Breast epithelium (tissue), 4 donors: ENCODE measurements at regions not wholly inside any gene's neighbourhood (a gene's known extent, or its start where the extent isn't known, plus 50 kb on each side); places are given as distances from the start of the nearest gene placed in this dataset.

Source experiments
- DNase-seq, 2 donors: peaks; one replicate each; pipeline ENCODE4 v3.0.0-alpha.2; 2019; ENCODE audit warnings: low spot score in 2 of 2
- H3K27ac ChIP-seq, 2 donors: fragments of 200-600 bp; sonication (generic) in 1 of 2; one replicate each; pipeline ENCODE4 v1.5.1; 2016 to 2019; ENCODE audit warnings: mild to moderate bottlenecking in 1 of 2
- H3K27me3 ChIP-seq, 2 donors: fragments of 200-600 bp; sonication (generic) in 1 of 2; one replicate each; pipeline versions ENCODE4 v1.5.1 to v1.6.0; 2017 to 2019; ENCODE audit warnings: control low read depth in 1 of 2, mild to moderate bottlenecking in 1 of 2
- H3K36me3 ChIP-seq: fragments of 200-600 bp; one replicate; pipeline ENCODE4 v1.5.1; 2019
- H3K4me1 ChIP-seq, 2 donors: fragments of 200-600 bp; sonication (generic); one replicate each; pipeline ENCODE4 v1.5.1; 2016 to 2019; ENCODE audit warnings: control low read depth in 1 of 2
- H3K4me3 ChIP-seq, 3 donors: fragments of 200-600 bp; sonication (generic); 1 replicate in 2 of 3; 2 replicates in 1 of 3; pipeline ENCODE4 v1.5.1; 2016 to 2019; ENCODE audit warnings: mild to moderate bottlenecking in 3 of 3, moderate library complexity in 2 of 3
- H3K9me3 ChIP-seq, 2 donors: fragments of 200-600 bp; sonication (generic) in 1 of 2; one replicate each; pipeline ENCODE4 v1.5.1; 2016 to 2019; ENCODE audit warnings: control low read depth in 1 of 2
- POLR2A ChIP-seq: fragments of 450-650 bp; IDR thresholded peaks from one replicate; pipeline ENCODE4 v1.6.1; 2016; ENCODE audit warnings: antibody characterized with exemption, mild to moderate bottlenecking, moderate library complexity
- POLR2AphosphoS5 ChIP-seq, 3 donors: sonication (generic); formaldehyde crosslinking; IDR thresholded peaks; one replicate each; pipeline ENCODE4 v1.6.1; 2017; ENCODE audit warnings: antibody characterized with exemption in 3 of 3
- intact Hi-C: fragments of 100-400 bp; cut with DNase I; formaldehyde crosslinking; loops from one replicate; pipeline ENCODE4 v1.15.1; 2023; ENCODE audit warnings: low total_unique reads
- TF ChIP-seq, protein P1 (sequence below), 3 donors: fragments of 450-650 bp; IDR thresholded peaks; one replicate each; pipeline ENCODE4 v1.5.1; 2016 to 2017; ENCODE audit warnings: antibody characterized with exemption in 3 of 3, mild to moderate bottlenecking in 3 of 3, moderate library complexity in 3 of 3

DNA sequence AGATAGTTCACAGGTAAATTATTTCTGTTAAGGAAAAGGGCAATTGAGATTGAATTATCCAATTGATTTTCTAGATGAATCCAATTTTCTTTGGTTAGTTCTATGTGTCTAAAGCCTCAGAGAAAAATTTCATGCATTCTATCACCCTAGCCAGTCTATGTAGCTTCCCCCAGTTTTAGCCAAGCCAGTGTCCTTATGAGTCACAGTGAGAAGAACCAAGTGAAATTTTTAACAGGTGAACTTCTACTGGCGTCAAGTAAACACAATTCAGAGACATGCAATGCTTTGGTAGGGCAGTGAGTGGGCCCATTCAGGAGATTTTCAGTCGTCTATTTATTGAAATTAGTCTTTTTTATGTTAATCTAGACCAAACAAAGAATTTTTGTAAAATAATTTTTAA lies 1077.4 kb upstream of the ARRDC3 start:
- intact Hi-C loops = no loop called here
- Histone ChIP-seq H3K4me1 (no peaks in the 10 kb centered on the region), H3K9me3 (no peaks in the 10 kb centered on the region), H3K36me3 (no peaks in the 10 kb centered on the region), H3K27ac (no peak overlapping the region), H3K27me3 (no peaks in the 10 kb centered on the region), H3K4me3 (no peak overlapping the region)
- TF ChIP-seq POLR2AphosphoS5 (IDR thresholded peaks at IDR 0.05) = no peak
- TF ChIP-seq, protein P1, sequence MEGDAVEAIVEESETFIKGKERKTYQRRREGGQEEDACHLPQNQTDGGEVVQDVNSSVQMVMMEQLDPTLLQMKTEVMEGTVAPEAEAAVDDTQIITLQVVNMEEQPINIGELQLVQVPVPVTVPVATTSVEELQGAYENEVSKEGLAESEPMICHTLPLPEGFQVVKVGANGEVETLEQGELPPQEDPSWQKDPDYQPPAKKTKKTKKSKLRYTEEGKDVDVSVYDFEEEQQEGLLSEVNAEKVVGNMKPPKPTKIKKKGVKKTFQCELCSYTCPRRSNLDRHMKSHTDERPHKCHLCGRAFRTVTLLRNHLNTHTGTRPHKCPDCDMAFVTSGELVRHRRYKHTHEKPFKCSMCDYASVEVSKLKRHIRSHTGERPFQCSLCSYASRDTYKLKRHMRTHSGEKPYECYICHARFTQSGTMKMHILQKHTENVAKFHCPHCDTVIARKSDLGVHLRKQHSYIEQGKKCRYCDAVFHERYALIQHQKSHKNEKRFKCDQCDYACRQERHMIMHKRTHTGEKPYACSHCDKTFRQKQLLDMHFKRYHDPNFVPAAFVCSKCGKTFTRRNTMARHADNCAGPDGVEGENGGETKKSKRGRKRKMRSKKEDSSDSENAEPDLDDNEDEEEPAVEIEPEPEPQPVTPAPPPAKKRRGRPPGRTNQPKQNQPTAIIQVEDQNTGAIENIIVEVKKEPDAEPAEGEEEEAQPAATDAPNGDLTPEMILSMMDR (IDR thresholded peaks at IDR 0.05) = no peak
- no peak for TF ChIP-seq POLR2A
- no peak for DNase-seq

DNA sequence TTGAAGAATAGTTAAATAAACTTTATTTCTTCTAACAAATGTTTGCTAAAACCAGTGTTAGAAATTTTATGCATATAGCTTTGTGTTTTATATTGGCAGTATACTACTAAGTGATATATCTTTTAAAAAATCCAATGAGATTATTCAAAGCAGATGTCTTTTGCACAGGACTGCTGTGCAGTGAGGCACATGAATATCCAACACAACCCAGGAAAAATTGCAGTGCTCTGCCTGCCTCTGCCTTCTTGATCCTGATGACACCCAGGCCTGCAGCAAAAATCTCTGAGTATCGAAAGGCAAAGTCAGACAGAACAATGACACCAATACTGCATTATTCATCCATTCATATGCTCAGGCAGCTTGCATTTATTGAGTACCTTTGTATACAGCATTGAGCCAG lies 1076.5 kb upstream of the ARRDC3 start:
- H3K9me3 ChIP-seq = no peaks in the 10 kb centered on the region
- H3K27ac ChIP-seq = no peak overlapping the region
- DNase-seq = no peak
- no peaks in the 10 kb centered on the region for H3K36me3 ChIP-seq
- no peaks in the 10 kb centered on the region for H3K4me1 ChIP-seq
- no peak overlapping the region for H3K4me3 ChIP-seq
- TF ChIP-seq POLR2AphosphoS5 (IDR thresholded peaks at IDR 0.05) (no peak), POLR2A (no peak)
- TF ChIP-seq, protein P1 (IDR thresholded peaks at IDR 0.05) = no peak
- no peaks in the 10 kb centered on the region for H3K27me3 ChIP-seq
- intact Hi-C loops = no loop called here

DNA sequence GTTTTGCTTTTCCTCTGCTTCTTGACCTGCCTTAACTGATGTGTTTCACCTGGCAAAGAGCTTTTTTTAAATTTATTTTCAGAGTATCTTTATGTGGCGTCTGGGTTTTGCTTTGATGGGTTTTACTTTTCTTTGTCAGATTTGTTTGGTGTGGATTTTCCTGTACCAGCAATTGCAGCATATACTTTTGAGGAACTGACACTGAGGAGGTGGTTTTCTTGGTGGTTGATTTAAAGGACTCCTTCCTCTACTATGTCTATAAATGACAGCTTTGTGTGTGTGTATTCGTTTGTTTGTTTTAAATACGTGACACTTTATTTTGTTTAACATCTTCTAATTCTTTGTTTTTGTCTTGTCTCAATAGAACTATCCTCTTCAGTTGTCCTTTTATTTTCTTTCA lies 1071.9 kb upstream of the ARRDC3 start:
- intact Hi-C loops = no loop called here
- Histone ChIP-seq H3K9me3 (no peaks in the 10 kb centered on the region), H3K4me1 (no peaks in the 10 kb centered on the region), H3K27ac (no peak overlapping the region), H3K27me3 (no peaks in the 10 kb centered on the region), H3K36me3 (no peaks in the 10 kb centered on the region), H3K4me3 (no peak overlapping the region)
- TF ChIP-seq POLR2AphosphoS5 (IDR thresholded peaks at IDR 0.05) = no peak
- no peak for TF ChIP-seq POLR2A
- TF ChIP-seq, protein P1 (IDR thresholded peaks at IDR 0.05) = no peak
- no peak for DNase-seq

DNA sequence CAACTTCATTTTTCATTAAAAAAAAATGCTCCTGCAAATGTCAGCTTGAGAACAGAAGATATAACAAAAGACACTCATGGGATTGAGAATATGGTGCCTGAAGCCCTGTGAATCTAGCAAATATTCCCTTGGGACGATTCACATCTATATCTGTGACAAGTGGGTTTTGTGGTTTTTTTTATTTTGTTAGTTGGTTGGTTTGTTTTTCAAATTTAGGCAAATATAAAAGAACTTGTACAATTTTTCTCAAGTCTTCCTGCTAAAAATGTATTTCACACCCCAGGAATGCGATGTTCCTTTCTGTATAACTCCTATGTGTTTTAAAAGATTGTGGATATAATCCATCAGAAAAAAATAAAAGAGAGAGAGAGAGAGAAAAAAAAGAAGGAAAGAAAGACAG lies 1061.8 kb upstream of the ARRDC3 start:
- Histone ChIP-seq H3K4me1 (no peaks in the 10 kb centered on the region), H3K27ac (no peak overlapping the region), H3K9me3 (no peaks in the 10 kb centered on the region), H3K4me3 (no peak overlapping the region), H3K27me3 (no peaks in the 10 kb centered on the region), H3K36me3 (no peaks in the 10 kb centered on the region)
- TF ChIP-seq, protein P1 (IDR thresholded peaks at IDR 0.05) = no peak
- TF ChIP-seq POLR2AphosphoS5 (IDR thresholded peaks at IDR 0.05) (no peak), POLR2A (no peak)
- no peak for DNase-seq
- intact Hi-C loops = no loop called here

DNA sequence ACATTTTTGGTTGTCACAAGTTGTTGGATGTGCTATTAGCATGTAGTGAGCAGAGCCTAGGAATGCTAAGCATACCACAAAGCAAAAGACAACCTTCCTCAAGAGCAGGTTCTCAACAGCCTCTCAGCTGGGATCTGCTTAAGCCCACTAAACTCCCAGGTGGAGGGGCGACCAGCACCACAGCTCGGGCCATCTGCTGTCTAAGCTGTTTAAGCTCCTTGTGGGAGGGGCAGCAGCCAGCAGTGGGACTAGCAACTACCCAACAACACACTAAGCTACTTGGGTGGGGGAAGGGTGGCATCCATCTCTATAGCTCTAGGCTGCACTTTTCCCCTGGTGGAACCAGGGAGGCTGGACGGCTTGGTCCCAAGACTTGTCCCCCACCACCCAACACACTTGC lies 1052.7 kb upstream of the ARRDC3 start:
- H3K36me3 ChIP-seq = peaks cover 2% of the 10 kb centered on the region
- peaks cover 0 to 33% of the 10 kb centered on the region in 2 donors for H3K9me3 ChIP-seq
- TF ChIP-seq POLR2A (no peak), POLR2AphosphoS5 (IDR thresholded peaks at IDR 0.05) (no peak)
- TF ChIP-seq, protein P1 (IDR thresholded peaks at IDR 0.05) = no peak

More for the DNA sequence above, 1052.7 kb upstream of the ARRDC3 start:
- Histone ChIP-seq H3K4me3 (no peak overlapping the region), H3K27ac (no peak overlapping the region), H3K27me3 (no peaks in the 10 kb centered on the region), H3K4me1 (no peaks in the 10 kb centered on the region)
- intact Hi-C loops = no loop called here
- DNase-seq = no peak
